GM18498 (cell line): ENCODE measurements at regions not wholly inside any gene's neighbourhood (a gene's known extent, or its start where the extent isn't known, plus 50 kb on each side); places are given as distances from the start of the nearest gene placed in this dataset.

ENCODE experiments used
- ATAC-seq: cut with Tn5 transposase; IDR thresholded peaks from one replicate; pipeline ENCODE4 v1.9.1; 2021; ENCODE audit warnings: mild to moderate bottlenecking, moderate library complexity; ENCODE audit not compliant: unreplicated experiment

GRCh38 chr14:98227727-98228111 lies 1044.3 kb downstream of the BCL11B start:
- no peak for ATAC-seq

- ATAC-seq: no peak
Observed at GRCh38 chr14:98229656-98230366, 1042.2 kb downstream of the BCL11B start.

- ATAC-seq: no peak
Observed at GRCh38 chr14:98230411-98230810, 1041.6 kb downstream of the BCL11B start.

GRCh38 chr14:98231210-98231609 lies 1040.8 kb downstream of the BCL11B start:
- no peak for ATAC-seq

GRCh38 chr14:98233656-98234055 lies 1038.3 kb downstream of the BCL11B start:
- ATAC-seq: no peak

- ATAC-seq: no peak
Observed at GRCh38 chr14:98234208-98234607, 1037.8 kb downstream of the BCL11B start.

GRCh38 chr14:98236314-98236713 lies 1035.7 kb downstream of the BCL11B start:
- no peak for ATAC-seq

- ATAC-seq: no peak
Observed at GRCh38 chr14:98237939-98238338, 1034.1 kb downstream of the BCL11B start.

- ATAC-seq: no peak
Observed at GRCh38 chr14:98240376-98240775, 1031.6 kb downstream of the BCL11B start.

GRCh38 chr14:98242903-98243302 lies 1029.1 kb downstream of the BCL11B start:
- no peak for ATAC-seq

- no peak for ATAC-seq
Observed at GRCh38 chr14:98243332-98243731, 1028.7 kb downstream of the BCL11B start.

GRCh38 chr14:98244162-98244948 lies 1027.6 kb downstream of the BCL11B start:
- ATAC-seq: no peak

GRCh38 chr14:98244966-98245569 lies 1026.9 kb downstream of the BCL11B start:
- ATAC-seq: no peak

- ATAC-seq: no peak
Observed at GRCh38 chr14:98249057-98249456, 1022.9 kb downstream of the BCL11B start.

- no peak for ATAC-seq
Observed at GRCh38 chr14:98249476-98249875, 1022.5 kb downstream of the BCL11B start.

- ATAC-seq: no peak
Observed at GRCh38 chr14:98252820-98253219, 1019.2 kb downstream of the BCL11B start.

GRCh38 chr14:98259881-98260280 lies 1012.1 kb downstream of the BCL11B start:
- no peak for ATAC-seq

- ATAC-seq: no peak
Observed at GRCh38 chr14:98262566-98262965, 1009.4 kb downstream of the BCL11B start.

GRCh38 chr14:98269533-98269932 lies 1002.5 kb downstream of the BCL11B start:
- no peak for ATAC-seq

GRCh38 chr14:98270201-98270600 lies 1001.8 kb downstream of the BCL11B start:
- ATAC-seq: no peak

- no peak for ATAC-seq
Observed at GRCh38 chr14:98274596-98274995, 997.4 kb downstream of the BCL11B start.

- no peak for ATAC-seq
Observed at GRCh38 chr14:98278800-98279199, 993.2 kb downstream of the BCL11B start.
